ENCODE measurements at regions not wholly inside any gene's neighbourhood (a gene's known extent, or its start where the extent isn't known, plus 50 kb on each side); places are given as distances from the start of the nearest gene placed in this dataset.

DNA sequence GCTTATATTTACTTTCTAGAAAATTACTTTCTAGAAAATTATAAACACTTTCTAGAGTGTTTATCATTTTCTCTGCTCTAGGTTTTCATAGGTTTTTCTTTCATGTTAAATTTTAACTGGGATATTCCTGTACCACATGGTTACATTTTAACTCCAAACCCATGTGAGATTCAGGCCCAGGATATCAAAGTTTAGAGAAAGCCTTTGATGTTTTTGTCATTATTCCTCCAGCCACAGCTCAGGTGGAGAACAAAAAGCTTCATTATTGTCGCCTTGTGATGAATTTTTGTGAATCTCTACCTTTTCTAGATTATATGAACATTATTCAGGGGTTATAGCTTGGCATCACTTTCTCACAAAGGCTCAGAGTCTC, 816.0 kb downstream of the SQOR start:
- H3K9me3 ChIP-seq (replicated peaks; ENCODE audit: insufficient read depth, low read length): no peaks in the 10 kb centered on the region
- H3K79me2 ChIP-seq (ENCODE audit: low read length): no peaks in the 10 kb centered on the region
- H3K36me3 ChIP-seq (replicated peaks; ENCODE audit: insufficient read depth, low read length): no peaks in the 10 kb centered on the region
- no peaks in the 10 kb centered on the region for H3K9me2 ChIP-seq (replicated peaks; ENCODE audit: insufficient read depth, low read length)
- no peaks in the 10 kb centered on the region for H3F3A ChIP-seq (ENCODE audit: insufficient read depth, low read length)
- no peaks in the 10 kb centered on the region for H4K20me1 ChIP-seq (ENCODE audit: insufficient read depth, low read length)
- no peak for DNase-seq
- H3K4me3 ChIP-seq (ENCODE audit: low read length): no peak overlapping the region
- no peaks in the 10 kb centered on the region for H3K4me1 ChIP-seq (ENCODE audit: low read length)
- no peak overlapping the region for H3K27ac ChIP-seq (ENCODE audit: low read length)
- H3K4me2 ChIP-seq (ENCODE audit: low read depth, low read length): no peak overlapping the region
- H3K27me3 ChIP-seq (replicated peaks; ENCODE audit: insufficient read depth, low read length): no peaks in the 10 kb centered on the region
- H2AFZ ChIP-seq (ENCODE audit: low read length): no peak overlapping the region
- TF ChIP-seq CTCF (IDR thresholded peaks at IDR 0.05; ENCODE audit: low read length) (no peak), EZH2phosphoT487 (IDR thresholded peaks at IDR 0.05; ENCODE audit: low read length) (no peak), EZH2 (optimal IDR thresholded peaks at IDR 0.05; ENCODE audit: low read depth, low read length) (no peak)
- no peak overlapping the region for H3K9ac ChIP-seq (ENCODE audit: low read length)

GRCh38 chr15:46452297-46452820, 817.5 kb downstream of the SQOR start:
- no peaks in the 10 kb centered on the region for H4K20me1 ChIP-seq (ENCODE audit: insufficient read depth, low read length)

DNA sequence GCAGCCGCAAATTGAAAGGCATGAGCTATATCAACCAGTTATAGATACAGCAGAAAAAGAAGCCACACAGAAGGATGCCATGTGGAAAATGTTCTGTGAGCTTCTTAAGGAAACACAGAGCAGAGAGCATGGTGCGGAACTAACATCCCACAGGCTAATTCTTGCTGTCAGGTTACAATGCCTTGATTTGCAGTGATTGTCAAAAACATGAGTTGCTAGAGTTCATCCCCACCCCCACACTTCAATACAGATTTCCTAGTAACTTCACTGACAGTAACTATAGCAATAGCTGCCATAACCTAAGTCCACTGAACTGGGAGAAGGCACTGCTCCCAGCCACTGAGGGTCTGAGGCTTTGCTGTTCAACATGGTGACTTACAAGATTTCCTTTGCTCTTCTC, 821.6 kb downstream of the SQOR start:
- no peak for DNase-seq
- Histone ChIP-seq H3K27ac (ENCODE audit: low read length) (no peak overlapping the region), H3K9me3 (replicated peaks; ENCODE audit: insufficient read depth, low read length) (no peaks in the 10 kb centered on the region), H4K20me1 (ENCODE audit: insufficient read depth, low read length) (no peaks in the 10 kb centered on the region), H2AFZ (ENCODE audit: low read length) (no peak overlapping the region), H3K27me3 (replicated peaks; ENCODE audit: insufficient read depth, low read length) (no peaks in the 10 kb centered on the region), H3K4me1 (ENCODE audit: low read length) (no peaks in the 10 kb centered on the region), H3F3A (ENCODE audit: insufficient read depth, low read length) (no peaks in the 10 kb centered on the region), H3K4me3 (ENCODE audit: low read length) (no peak overlapping the region), H3K79me2 (ENCODE audit: low read length) (no peaks in the 10 kb centered on the region), H3K9me2 (replicated peaks; ENCODE audit: insufficient read depth, low read length) (no peaks in the 10 kb centered on the region), H3K36me3 (replicated peaks; ENCODE audit: insufficient read depth, low read length) (no peaks in the 10 kb centered on the region), H3K9ac (ENCODE audit: low read length) (no peak overlapping the region), H3K4me2 (ENCODE audit: low read depth, low read length) (no peak overlapping the region)
- no peak for TF ChIP-seq CTCF (IDR thresholded peaks at IDR 0.05; ENCODE audit: low read length)
- no peak for TF ChIP-seq EZH2phosphoT487 (IDR thresholded peaks at IDR 0.05; ENCODE audit: low read length)
- no peak for TF ChIP-seq EZH2 (optimal IDR thresholded peaks at IDR 0.05; ENCODE audit: low read depth, low read length)

More at GRCh38 chr15:46452297-46452820, 817.5 kb downstream of the SQOR start:
- Histone ChIP-seq H3K79me2 (ENCODE audit: low read length) (no peaks in the 10 kb centered on the region), H2AFZ (ENCODE audit: low read length) (no peak overlapping the region), H3K4me2 (ENCODE audit: low read depth, low read length) (no peak overlapping the region), H3F3A (ENCODE audit: insufficient read depth, low read length) (no peaks in the 10 kb centered on the region), H3K9ac (ENCODE audit: low read length) (no peak overlapping the region), H3K4me3 (ENCODE audit: low read length) (no peak overlapping the region), H3K27me3 (replicated peaks; ENCODE audit: insufficient read depth, low read length) (no peaks in the 10 kb centered on the region), H3K9me3 (replicated peaks; ENCODE audit: insufficient read depth, low read length) (no peaks in the 10 kb centered on the region), H3K9me2 (replicated peaks; ENCODE audit: insufficient read depth, low read length) (no peaks in the 10 kb centered on the region), H3K36me3 (replicated peaks; ENCODE audit: insufficient read depth, low read length) (no peaks in the 10 kb centered on the region), H3K4me1 (ENCODE audit: low read length) (no peaks in the 10 kb centered on the region), H3K27ac (ENCODE audit: low read length) (no peak overlapping the region)
- DNase-seq: no peak
- TF ChIP-seq EZH2phosphoT487 (IDR thresholded peaks at IDR 0.05; ENCODE audit: low read length) (no peak), EZH2 (optimal IDR thresholded peaks at IDR 0.05; ENCODE audit: low read depth, low read length) (no peak), CTCF (IDR thresholded peaks at IDR 0.05; ENCODE audit: low read length) (no peak)

Measured in MM.1S (cell line).